A673 (cell line): ENCODE measurements at regions not wholly inside any gene's neighbourhood (a gene's known extent, or its start where the extent isn't known, plus 50 kb on each side); places are given as distances from the start of the nearest gene placed in this dataset.

ENCODE experiments used
- BruUV-seq: library from RNA; stranded (reverse); fragments of 400-500 nt; replicated peaks from 2 replicates; lab custom pipeline; 2021; lab: Mats Ljungman, UMichigan
- CTCF ChIA-PET: fragments of 300-600 bp; sonication (Branson Sonifier 250); formaldehyde crosslinking; loops from one replicate; lab custom pipeline; 2022; ENCODE audit warnings: antibody characterized with exemption; lab: Charles Lee
- POLR2A ChIA-PET: fragments of 300-600 bp; sonication (Branson Sonifier 250); formaldehyde crosslinking; loops from one replicate; lab custom pipeline; 2022; ENCODE audit warnings: antibody characterized with exemption; ENCODE audit not compliant: low non-redundant PET; lab: Charles Lee
- DNase-seq: peaks from one replicate; pipeline ENCODE4 v3.0.0-alpha.2; 2015; ENCODE audit warnings: low spot score
- H3K27ac ChIP-seq: fragments of 200-600 bp; sonication (generic); 2 replicates; pipeline ENCODE4 v1.5.1; 2016; ENCODE audit warnings: mixed run types, low read depth, mild to moderate bottlenecking, mixed read lengths, antibody characterized with exemption, low read length; ENCODE audit not compliant: poor library complexity, severe bottlenecking
- H3K27me3 ChIP-seq: fragments of 200-600 bp; sonication (generic); replicated peaks from 2 replicates; pipeline ENCODE4 v1.6.1; 2017; ENCODE audit warnings: mixed run types, low read depth, mild to moderate bottlenecking, mixed read lengths, antibody characterized with exemption, low read length; ENCODE audit not compliant: insufficient read depth, poor library complexity
- H3K36me3 ChIP-seq: fragments of 200-600 bp; sonication (generic); 2 replicates; pipeline ENCODE4 v1.6.1; 2016; ENCODE audit warnings: mixed run types, mild to moderate bottlenecking, mixed read lengths, antibody characterized with exemption, low read length; ENCODE audit not compliant: insufficient read depth, poor library complexity, severe bottlenecking
- H3K4me1 ChIP-seq: fragments of 200-600 bp; sonication (generic); 2 replicates; pipeline ENCODE4 v1.6.1; 2017; ENCODE audit warnings: mixed run types, mild to moderate bottlenecking, mixed read lengths, antibody characterized with exemption, low read length; ENCODE audit not compliant: insufficient read depth, poor library complexity, severe bottlenecking
- H3K4me3 ChIP-seq: fragments of 200-600 bp; sonication (generic); 2 replicates; pipeline ENCODE4 v1.5.1; 2016; ENCODE audit warnings: low read depth, mixed run types, mild to moderate bottlenecking, mixed read lengths, low read length; ENCODE audit not compliant: poor library complexity, severe bottlenecking
- H3K9me3 ChIP-seq: fragments of 200-600 bp; sonication (generic); 2 replicates; pipeline ENCODE4 v1.6.1; 2016; ENCODE audit warnings: mixed run types, low read depth, mild to moderate bottlenecking, mixed read lengths, antibody characterized with exemption, low read length; ENCODE audit not compliant: poor library complexity, severe bottlenecking
- EZH2 ChIP-seq: fragments of 200-600 bp; sonication (generic); IDR thresholded peaks from 2 replicates; pipeline ENCODE4 v1.6.1; 2017; ENCODE audit warnings: borderline replicate concordance, low read depth, mild to moderate bottlenecking, mixed read lengths, antibody characterized with exemption, low read length; ENCODE audit not compliant: poor library complexity, severe bottlenecking
- intact Hi-C: fragments of 100-400 bp; cut with micrococcal nuclease; formaldehyde crosslinking; loops from one replicate; pipeline ENCODE4 v1.10.0; 2022; ENCODE audit not compliant: unreplicated experiment
- TF ChIP-seq, protein P1 (sequence below): fragments of 300-800, 200-600 bp; sonication (generic); conservative IDR thresholded peaks from 2 replicates; pipeline ENCODE4 v1.5.1; 2017; ENCODE audit warnings: low read depth, mild to moderate bottlenecking, antibody characterized with exemption, low read length, moderate library complexity, mixed read lengths

- DNase-seq: no peak
- Histone ChIP-seq H3K36me3 (no peaks in the 10 kb centered on the region), H3K9me3 (no peaks in the 10 kb centered on the region), H3K4me3 (no peak overlapping the region), H3K4me1 (peaks cover 18% of the 10 kb centered on the region), H3K27me3 (no peaks in the 10 kb centered on the region), H3K27ac (no peak overlapping the region)
- no peak for TF ChIP-seq EZH2
- TF ChIP-seq, protein P1, sequence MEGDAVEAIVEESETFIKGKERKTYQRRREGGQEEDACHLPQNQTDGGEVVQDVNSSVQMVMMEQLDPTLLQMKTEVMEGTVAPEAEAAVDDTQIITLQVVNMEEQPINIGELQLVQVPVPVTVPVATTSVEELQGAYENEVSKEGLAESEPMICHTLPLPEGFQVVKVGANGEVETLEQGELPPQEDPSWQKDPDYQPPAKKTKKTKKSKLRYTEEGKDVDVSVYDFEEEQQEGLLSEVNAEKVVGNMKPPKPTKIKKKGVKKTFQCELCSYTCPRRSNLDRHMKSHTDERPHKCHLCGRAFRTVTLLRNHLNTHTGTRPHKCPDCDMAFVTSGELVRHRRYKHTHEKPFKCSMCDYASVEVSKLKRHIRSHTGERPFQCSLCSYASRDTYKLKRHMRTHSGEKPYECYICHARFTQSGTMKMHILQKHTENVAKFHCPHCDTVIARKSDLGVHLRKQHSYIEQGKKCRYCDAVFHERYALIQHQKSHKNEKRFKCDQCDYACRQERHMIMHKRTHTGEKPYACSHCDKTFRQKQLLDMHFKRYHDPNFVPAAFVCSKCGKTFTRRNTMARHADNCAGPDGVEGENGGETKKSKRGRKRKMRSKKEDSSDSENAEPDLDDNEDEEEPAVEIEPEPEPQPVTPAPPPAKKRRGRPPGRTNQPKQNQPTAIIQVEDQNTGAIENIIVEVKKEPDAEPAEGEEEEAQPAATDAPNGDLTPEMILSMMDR: no peak
- ChIA-PET CTCF (no interaction called here), POLR2A (no interaction called here)
- no TSS peak for BruUV-seq
- intact Hi-C loops: no loop called here
Observed at GRCh38 chr5:87191645-87192044, 76.0 kb upstream of the RASA1 start.

DNA sequence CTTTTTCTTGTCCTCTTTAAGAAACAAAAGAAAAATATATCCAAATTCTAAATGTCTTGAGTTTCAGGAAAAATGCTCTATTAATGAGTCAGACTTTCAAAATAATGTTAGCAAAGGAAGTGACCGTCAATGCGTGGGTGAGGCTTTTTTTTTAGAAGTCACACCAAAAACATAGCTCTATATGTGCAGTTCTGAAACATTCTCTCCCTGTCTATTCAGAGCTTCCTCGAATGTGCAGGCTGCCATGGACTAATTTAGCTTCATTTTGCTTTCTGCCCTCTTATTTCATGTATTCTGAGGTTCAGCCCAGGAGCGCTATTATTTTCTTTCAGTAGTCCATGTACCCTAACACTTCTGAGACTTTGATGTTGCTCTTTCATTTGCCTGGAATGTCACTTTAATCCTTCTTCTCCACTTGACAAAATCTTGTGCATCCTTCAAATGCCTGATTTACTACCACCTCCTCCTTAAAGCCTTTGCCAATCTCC, 72.5 kb upstream of the RASA1 start:
- TF ChIP-seq, protein P1: no peak
- no peak for TF ChIP-seq EZH2
- H3K4me1 ChIP-seq: peaks cover 18% of the 10 kb centered on the region
- POLR2A ChIA-PET: interaction anchor here (0.5 kb wide), 1 partner anchor 73 kb away, joined by 9 read pairs; the partner anchor contains the start of gene RASA1
- H3K27ac ChIP-seq: peak overlapping the region; percentile 51
- no TSS peak for BruUV-seq
- H3K27me3 ChIP-seq: no peaks in the 10 kb centered on the region
- DNase-seq: peak; percentile 74
- no peaks in the 10 kb centered on the region for H3K36me3 ChIP-seq
- intact Hi-C loops: no loop called here
- H3K9me3 ChIP-seq: no peaks in the 10 kb centered on the region
- CTCF ChIA-PET: no interaction called here
- H3K4me3 ChIP-seq: no peak overlapping the region

DNA sequence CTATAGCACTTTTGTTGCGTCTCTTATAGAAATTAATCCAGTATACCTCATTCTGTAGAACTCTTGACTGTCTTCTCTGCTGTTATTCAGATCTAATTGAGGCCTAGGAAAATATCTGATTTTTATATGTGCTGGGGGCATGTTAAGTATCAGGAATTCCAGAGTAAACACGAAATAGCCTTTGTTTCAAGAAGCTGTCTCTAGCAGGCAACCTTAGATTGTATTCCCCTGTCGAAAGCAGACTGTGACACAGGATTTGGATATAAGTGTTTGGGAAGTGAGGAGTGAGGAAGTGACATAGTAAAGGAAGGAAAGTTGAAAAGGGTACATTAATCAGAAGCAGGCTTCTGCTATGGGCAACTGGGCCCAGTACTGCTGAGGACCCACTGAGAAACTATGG, 72.1 kb upstream of the RASA1 start:
- no peaks in the 10 kb centered on the region for H3K9me3 ChIP-seq
- no TSS peak for BruUV-seq
- POLR2A ChIA-PET: no interaction called here
- H3K4me3 ChIP-seq: no peak overlapping the region
- intact Hi-C loops: no loop called here
- CTCF ChIA-PET: no interaction called here
- H3K4me1 ChIP-seq: peaks cover 18% of the 10 kb centered on the region
- H3K27ac ChIP-seq: peak overlapping the region; percentile 51
- H3K27me3 ChIP-seq: no peaks in the 10 kb centered on the region
- peak; percentile 30 for DNase-seq
- no peaks in the 10 kb centered on the region for H3K36me3 ChIP-seq
- TF ChIP-seq EZH2: no peak
- TF ChIP-seq, protein P1: no peak
